ENCODE measurements at regions not wholly inside any gene's neighbourhood (a gene's known extent, or its start where the extent isn't known, plus 50 kb on each side); places are given as distances from the start of the nearest gene placed in this dataset.
"Not testable (repeated sequence)": the region's sequence is repeated elsewhere in the genome, so short reads cannot be mapped to it uniquely, and the experiment has no call there.

DNA sequence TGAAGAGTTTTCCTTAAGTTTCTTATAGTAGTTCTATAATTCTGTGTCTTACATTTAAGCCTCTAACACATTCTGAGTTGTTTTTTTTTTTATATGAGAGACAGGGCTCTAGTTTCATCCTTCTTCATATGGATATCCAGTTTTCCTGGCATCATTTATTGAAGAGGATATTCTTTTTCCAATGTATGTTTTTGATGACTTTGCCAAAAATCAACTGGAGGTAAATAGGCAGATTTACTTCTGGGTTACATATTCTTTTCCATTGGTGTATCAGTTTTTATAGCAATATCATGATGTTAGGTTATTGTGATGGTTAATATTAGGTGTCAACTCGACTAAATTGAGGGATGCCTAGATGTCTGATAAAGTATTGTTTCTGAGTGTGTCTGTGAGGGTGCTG, 650.7 kb upstream of the GRID2 start:
- no peak for DNase-seq

- no peak for DNase-seq
Measured at GRCh38 chr4:91681091-91681490, 622.7 kb upstream of the GRID2 start.

DNA sequence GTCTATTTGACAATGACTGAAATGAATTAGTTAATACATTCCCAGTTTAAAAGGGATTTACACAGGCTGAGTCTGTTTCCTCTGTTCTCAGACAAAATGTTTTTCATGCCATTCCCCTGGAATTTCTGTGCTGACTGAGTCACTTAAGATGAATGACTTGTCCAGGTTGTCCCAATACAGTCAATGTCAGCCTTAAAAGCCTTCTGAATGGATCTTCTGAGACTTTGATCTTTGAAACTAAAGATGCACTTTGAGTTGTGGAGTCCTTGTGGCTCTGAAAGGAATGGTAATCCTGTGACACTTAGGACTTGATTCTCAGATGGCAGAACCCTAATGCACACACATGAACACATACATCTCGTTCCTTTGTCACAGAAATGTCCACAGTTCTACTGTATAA, 622.2 kb upstream of the GRID2 start:
- no peak for DNase-seq

DNA sequence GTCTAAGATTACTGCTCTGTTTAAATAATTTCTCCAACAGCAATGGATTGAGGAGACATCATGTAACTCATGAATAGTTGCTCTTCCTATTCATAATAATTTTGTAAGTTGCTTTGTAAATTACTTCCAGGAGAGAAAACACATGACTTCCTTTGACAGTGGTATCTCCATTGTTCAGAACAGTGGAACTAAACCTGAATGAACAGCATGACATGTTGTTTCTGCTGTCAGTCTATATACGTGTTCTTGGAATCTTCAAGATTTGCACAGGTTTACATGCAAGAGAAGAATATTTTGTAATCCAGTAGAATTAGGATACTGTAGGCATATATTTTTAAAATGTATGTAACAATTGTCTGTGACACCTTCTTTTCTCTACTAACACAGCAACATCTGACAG, 618.8 kb upstream of the GRID2 start:
- no peak for DNase-seq

GRCh38 chr4:91688413-91688812, 615.4 kb upstream of the GRID2 start:
- no peak for DNase-seq

GRCh38 chr4:91699691-91700090, 604.1 kb upstream of the GRID2 start:
- not testable (repeated sequence) for DNase-seq

DNA sequence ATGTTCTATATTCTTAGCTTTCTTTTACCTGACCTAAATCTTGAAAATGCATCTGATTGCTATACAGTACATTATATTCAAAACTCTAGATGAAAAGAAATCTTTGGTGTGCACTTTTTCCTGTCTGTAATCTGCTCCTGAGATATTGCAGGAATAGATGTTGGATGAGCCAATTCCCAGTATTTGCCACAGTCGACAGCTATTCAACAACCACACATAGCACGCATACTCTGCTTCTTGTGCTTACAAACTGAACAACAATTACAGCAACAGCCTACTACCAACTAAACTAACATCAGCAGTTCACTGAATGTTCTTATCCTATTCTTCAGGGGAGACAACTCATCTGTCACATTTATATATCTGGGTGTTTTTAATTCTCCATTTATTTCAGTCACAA, 573.9 kb upstream of the GRID2 start:
- no peak for DNase-seq

DNA sequence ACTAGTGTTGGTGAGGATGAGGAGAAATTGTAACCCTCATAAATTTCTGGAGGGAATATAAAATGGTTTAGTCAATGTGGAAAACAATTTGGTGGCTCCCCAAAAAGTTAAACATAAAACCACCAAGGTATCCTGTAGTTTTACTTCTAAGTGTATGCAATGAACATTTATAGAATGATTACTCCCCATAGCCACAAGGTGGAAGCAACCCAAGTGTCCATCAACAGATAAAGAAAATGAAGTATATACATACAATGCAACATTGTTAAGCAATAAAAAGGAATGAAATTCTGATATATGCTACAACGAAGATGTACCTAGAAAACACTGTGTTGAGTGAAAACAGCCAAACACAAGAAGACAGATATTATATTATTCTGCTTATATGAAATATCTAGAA, 569.1 kb upstream of the GRID2 start:
- DNase-seq = no peak

DNA sequence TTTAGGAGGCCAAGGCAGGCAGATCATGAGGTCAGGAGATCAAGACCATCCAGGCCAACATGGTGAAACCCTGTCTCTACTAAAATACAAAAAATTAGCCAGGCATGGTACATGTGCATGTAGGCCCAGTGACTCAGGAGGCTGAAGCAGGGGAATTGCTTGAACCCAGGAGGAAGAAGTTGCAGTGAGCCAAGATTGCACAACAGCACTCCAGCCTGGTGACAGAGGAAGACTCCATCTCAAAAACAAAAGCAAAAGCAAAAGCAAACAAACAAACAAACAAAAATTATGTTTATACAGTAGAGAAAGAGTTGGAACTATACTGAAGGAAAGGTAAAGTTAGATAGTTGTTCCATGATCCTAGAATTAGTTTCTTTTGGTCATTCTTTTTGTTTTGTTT, 564.9 kb upstream of the GRID2 start:
- not testable (repeated sequence) for DNase-seq

DNA sequence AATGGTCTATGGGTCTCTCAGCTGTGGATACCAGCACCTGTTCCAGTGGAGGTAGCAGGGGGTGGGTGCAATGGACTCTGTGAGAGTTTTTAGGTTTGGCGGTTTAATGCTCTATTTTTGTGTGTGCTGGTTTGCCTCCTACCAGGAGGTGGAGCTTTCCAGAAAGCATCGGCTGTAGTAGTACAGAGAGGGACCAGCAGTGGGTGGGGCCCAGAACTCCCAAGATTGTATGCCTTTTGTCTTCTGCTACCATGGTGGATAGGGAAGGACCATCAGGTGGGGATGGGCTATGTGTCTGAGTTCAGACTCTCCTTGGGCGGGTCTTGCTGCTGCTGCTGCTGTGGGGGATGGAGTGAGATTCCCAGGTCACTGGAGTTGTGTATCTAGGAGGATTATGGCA, 557.2 kb upstream of the GRID2 start:
- DNase-seq = no peak

DNA sequence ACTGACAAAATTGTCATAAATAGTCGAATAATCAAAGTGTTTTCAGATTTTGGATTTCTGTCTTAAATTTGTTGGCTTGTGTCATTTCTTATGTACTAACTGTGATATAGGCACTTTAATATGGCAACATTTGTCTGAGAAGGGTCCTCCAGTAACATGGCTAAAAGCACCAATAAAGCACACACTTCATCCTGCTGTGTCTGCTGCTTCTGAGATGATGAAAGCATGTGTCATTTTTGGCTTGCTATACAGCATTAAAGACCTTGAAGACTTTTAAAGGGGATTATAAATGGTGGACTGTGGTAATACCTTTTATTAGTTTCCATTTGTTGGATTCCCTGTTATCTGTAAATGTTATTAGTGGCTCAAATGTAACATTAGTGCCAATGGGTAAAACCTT, 551.8 kb upstream of the GRID2 start:
- DNase-seq = no peak

GRCh38 chr4:91754716-91755115, 549.0 kb upstream of the GRID2 start:
- DNase-seq = no peak

- no peak for DNase-seq
Measured at GRCh38 chr4:91758487-91758886, 545.3 kb upstream of the GRID2 start.

GRCh38 chr4:91764085-91764484, 539.7 kb upstream of the GRID2 start:
- no peak for DNase-seq

GRCh38 chr4:91769912-91770311, 533.9 kb upstream of the GRID2 start:
- no peak for DNase-seq

GRCh38 chr4:91791631-91792030, 512.1 kb upstream of the GRID2 start:
- not testable (repeated sequence) for DNase-seq

DNA sequence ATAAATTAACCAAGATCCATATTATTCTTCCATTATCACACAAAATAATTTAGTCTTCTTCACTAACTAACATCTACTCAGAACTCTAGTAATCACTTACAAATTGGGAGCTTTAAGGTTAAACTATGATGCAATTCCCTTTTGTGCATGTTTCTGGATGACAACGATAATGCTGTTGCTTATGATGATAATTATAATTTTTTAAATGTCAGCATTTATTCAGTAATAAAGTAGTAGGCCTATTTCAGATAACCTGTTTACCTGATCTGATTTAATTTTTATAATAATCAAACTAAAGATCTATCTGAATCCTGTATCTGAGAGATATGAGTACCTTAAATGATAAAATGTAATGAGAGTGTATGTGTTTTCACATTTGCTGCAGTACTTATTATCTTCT, 507.8 kb upstream of the GRID2 start:
- no peak for DNase-seq

DNA sequence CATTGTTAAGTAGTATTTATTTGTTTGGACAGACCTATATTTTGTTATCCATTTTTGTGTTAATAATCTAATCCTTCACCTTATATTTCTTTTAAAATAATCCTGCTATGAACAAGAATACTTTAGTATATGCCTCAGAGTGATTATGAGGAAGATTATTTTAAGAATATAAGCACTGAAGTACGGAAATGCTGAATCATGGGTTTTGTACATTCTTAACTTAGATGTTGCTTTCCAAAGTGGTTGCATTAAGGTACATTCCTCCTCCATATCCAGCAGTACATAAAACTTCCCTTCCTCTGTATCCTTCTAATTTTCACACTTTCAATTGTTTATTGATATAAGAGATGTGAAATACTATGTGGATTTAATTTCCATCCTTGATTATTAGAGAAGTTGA, 491.4 kb upstream of the GRID2 start:
- no peak for DNase-seq

- no peak for DNase-seq
Measured at GRCh38 chr4:91824773-91825172, 479.0 kb upstream of the GRID2 start.

GRCh38 chr4:91826186-91826585, 477.6 kb upstream of the GRID2 start:
- DNase-seq = no peak

DNA sequence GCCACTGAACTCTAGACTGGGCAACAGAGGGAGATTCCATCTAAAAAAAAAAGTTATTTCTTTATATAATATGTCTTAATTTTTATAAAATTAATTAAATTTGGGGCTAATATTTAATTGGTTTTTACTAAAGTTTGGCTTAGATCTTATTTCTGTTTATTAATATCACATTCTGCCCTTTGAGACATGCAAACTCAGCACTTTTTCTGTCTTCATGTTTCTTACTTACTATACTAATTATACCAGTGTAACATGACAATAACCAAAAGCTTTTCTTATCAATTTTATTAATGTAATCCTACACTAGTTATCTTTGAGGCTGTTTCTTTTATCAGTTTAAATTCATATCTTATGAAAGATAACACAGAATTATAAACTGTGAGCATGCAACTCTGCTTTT, 475.9 kb upstream of the GRID2 start:
- no peak for DNase-seq

DNA sequence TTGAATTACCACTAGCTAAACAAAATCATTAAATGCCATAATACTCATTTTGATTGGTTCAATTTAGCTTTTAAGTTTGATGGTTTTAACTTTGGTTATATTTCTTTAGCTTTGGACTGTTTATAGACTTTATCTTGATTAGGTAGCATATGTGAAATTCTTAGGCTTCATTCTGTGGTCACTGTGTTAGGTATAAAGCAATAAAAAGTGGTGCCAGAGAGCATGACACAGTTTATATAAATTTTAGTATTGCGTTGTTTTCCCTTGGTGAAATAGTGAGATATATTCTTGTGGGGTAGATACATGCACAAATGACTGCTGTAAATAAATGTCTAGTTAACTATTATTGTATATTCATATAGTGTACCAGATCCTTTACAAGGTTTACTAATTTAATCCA, 474.2 kb upstream of the GRID2 start:
- DNase-seq = no peak

DNA sequence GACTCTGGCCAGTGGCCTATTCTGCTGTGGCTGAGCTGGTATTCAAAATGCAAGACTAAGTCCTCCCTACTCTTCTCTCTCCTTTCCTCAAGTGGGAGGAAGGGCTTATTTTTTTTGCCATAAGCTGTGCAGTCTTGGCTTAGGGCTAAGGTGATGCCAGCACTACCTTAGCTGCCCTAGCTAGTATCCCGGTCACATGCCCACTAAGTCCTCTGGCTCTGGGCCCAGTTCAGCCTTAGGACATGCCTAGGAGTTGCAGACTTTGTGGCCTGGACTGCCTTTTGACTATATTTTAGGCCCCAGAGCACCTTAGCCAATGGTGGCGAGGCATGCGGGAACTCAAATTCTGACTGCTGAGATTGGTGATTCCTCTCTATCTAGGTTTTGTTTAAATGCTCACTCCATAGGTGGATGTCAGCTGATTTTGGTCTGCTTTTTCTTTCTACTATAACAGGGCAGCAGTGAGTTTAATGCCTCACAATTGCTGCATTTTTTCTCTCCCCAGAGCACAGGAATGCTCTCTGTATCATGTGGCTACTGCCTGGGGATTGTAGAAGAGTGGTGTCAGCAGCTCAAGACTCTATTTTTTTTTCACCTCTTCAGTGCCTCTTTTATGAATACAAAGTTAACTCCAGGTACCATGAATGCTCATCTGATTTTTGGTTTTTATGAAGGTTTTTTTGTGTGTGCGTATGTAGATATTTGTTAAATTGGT, 472.9 kb upstream of the GRID2 start:
- no peak for DNase-seq

GRCh38 chr4:91837608-91838029, 466.1 kb upstream of the GRID2 start:
- no peak for DNase-seq

Data from anterior cingulate cortex (tissue), 58 donors.